GM12878 (cell line): ENCODE measurements at regions not wholly inside any gene's neighbourhood (a gene's known extent, or its start where the extent isn't known, plus 50 kb on each side); places are given as distances from the start of the nearest gene placed in this dataset.

Experiments
- BACH1 ChIP-seq: fragments of 450-650 bp; IDR thresholded peaks from 2 replicates; pipeline ENCODE4 v1.6.1; 2017; ENCODE audit warnings: mild to moderate bottlenecking, borderline replicate concordance
- EZH2 ChIP-seq: IDR thresholded peaks from 2 replicates; pipeline ENCODE4 v1.6.1; 2012; ENCODE audit warnings: low read depth, mild to moderate bottlenecking, control low read depth, inconsistent platforms, low read length, borderline replicate concordance; ENCODE audit not compliant: control insufficient read depth
- MEF2A ChIP-seq: IDR thresholded peaks from 2 replicates; pipeline ENCODE4 v1.6.1; 2011; ENCODE audit warnings: low read depth, mild to moderate bottlenecking, low read length, moderate library complexity; ENCODE audit not compliant: insufficient read depth
- RAD21 ChIP-seq: IDR thresholded peaks from 2 replicates; pipeline ENCODE4 v1.6.1; 2011; ENCODE audit warnings: mild to moderate bottlenecking, low read depth, low read length, moderate library complexity; ENCODE audit not compliant: insufficient read depth
- RFX5 ChIP-seq: IDR thresholded peaks from 2 replicates; pipeline ENCODE4 v1.6.1; 2011; ENCODE audit warnings: low read depth, low read length, improper control_type of control experiment
- SRF ChIP-seq, 2 experiments: IDR thresholded peaks; 2 replicates each; pipeline ENCODE4 v1.6.1; 2011; ENCODE audit warnings: low read depth in 2 of 2, low read length in 2 of 2, mild to moderate bottlenecking in 1 of 2, moderate library complexity in 1 of 2
- SUPT20H ChIP-seq: IDR thresholded peaks from 2 replicates; pipeline ENCODE4 v1.6.1; 2011; ENCODE audit warnings: low read depth, mild to moderate bottlenecking, low read length, moderate library complexity, borderline replicate concordance; ENCODE audit not compliant: control insufficient read depth
- ZBTB33 ChIP-seq: fragments of 450-650 bp; IDR thresholded peaks from 2 replicates; pipeline ENCODE4 v1.6.1; 2017; ENCODE audit warnings: mild to moderate bottlenecking

DNA sequence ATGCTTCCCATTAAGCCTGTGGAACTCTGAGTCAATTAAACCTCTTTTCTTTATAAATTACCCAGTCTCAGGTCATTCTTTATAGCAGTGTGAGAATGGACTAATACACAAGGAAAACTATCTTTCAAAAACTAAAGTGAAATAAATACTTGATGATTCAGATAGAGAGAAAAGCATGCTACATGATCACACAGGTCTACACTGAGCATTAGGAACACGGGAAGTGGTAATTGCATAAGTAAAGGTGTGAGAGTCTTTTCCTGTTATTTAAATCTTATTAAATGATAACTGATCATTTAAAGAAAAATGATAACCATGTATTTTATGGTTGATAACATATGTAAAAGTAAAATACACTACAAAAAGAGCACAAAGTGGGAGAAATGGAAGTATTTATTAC is 812.0 kb upstream of the RAB6C start:
- TF ChIP-seq BACH1, result no peak
- TF ChIP-seq SRF (IDR thresholded peaks at IDR 0.05; ENCODE audit: low read depth in 2 of 2, low read length in 2 of 2), result no peak
- TF ChIP-seq ZBTB33, result no peak
- TF ChIP-seq SUPT20H, result no peak
- TF ChIP-seq RAD21, result no peak
- TF ChIP-seq MEF2A, result no peak
- no peak for TF ChIP-seq RFX5
- no peak for TF ChIP-seq EZH2
